ENCODE measurements at regions not wholly inside any gene's neighbourhood (a gene's known extent, or its start where the extent isn't known, plus 50 kb on each side); places are given as distances from the start of the nearest gene placed in this dataset.

GRCh38 chr20:40410028-40410427 lies 279.0 kb downstream of the MAFB start:
- Histone ChIP-seq H3K4me1 (ENCODE audit: control insufficient read depth in 1 of 2, insufficient read depth in 2 of 2, low read length in 2 of 2) (peaks cover 0 to 12% of the 10 kb centered on the region in 2 donors), H3K9ac (ENCODE audit: low read depth in 1 of 2, low read length in 2 of 2) (no peak overlapping the region), H3K36me3 (ENCODE audit: control insufficient read depth in 1 of 2, insufficient read depth in 2 of 2, low read length in 2 of 2) (no peaks in the 10 kb centered on the region), H3K4me3 (ENCODE audit: low read depth in 1 of 2, low read length in 2 of 2) (no peak overlapping the region), H3K9me3 (ENCODE audit: control insufficient read depth in 1 of 2, low read length in 2 of 2) (no peaks in the 10 kb centered on the region), H3K27me3 (ENCODE audit: control insufficient read depth in 1 of 2, insufficient read depth in 2 of 2, low read length in 2 of 2) (no peaks in the 10 kb centered on the region), H3K27ac (ENCODE audit: low read depth, low read length) (no peak overlapping the region)

- Histone ChIP-seq H3K27ac (ENCODE audit: low read depth, low read length) (no peak overlapping the region), H3K4me1 (ENCODE audit: control insufficient read depth in 1 of 2, insufficient read depth in 2 of 2, low read length in 2 of 2) (peaks cover 2 to 20% of the 10 kb centered on the region in 2 donors), H3K9me3 (ENCODE audit: control insufficient read depth in 1 of 2, low read length in 2 of 2) (no peaks in the 10 kb centered on the region), H3K9ac (ENCODE audit: low read depth in 1 of 2, low read length in 2 of 2) (no peak overlapping the region), H3K4me3 (ENCODE audit: low read depth in 1 of 2, low read length in 2 of 2) (no peak overlapping the region), H3K27me3 (ENCODE audit: control insufficient read depth in 1 of 2, insufficient read depth in 2 of 2, low read length in 2 of 2) (no peaks in the 10 kb centered on the region), H3K36me3 (ENCODE audit: control insufficient read depth in 1 of 2, insufficient read depth in 2 of 2, low read length in 2 of 2) (no peaks in the 10 kb centered on the region)
Measured at GRCh38 chr20:40397467-40397866, 291.6 kb downstream of the MAFB start.

DNA sequence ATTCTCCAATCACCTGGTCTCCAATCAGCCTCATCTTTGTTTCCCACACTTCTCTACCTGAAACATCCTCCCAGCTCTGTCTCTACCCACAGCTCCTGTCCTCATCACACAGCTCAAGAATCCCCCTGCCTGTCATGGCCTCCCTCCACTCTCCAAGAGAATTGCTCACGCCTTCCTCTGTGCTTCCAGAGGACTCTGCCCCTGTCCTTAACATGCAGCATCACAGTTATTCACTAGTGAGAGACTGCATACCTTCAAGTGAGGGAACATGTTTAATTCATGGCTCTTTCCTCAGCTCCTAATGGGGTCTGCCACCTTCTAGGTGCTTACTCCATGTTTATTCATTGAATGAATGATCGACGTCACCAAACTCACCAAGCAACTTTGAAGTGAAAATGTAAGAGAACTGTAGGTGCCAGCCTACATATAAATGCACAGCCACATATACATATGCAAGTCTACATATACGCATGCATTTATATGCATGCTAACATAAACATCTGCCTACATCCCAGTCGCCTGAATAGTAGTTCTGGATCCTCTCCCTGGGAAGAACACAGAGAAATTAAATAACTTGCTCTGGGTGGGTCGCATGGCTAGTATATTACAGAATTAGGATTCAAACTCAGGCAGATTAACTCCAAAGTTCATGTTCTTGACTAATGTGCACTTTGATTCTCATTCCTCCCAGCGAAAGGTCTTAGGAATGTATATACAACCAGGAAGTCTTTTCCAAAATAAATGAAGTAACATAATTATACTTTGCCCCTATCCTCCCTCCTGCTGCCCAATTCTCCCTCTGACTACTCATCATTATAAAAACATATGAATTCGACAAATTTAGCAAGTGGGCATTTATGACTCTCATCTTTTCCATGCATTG lies 295.6 kb downstream of the MAFB start:
- Histone ChIP-seq H3K4me3 (ENCODE audit: low read depth in 1 of 2, low read length in 2 of 2) (no peak overlapping the region), H3K9me3 (ENCODE audit: control insufficient read depth in 1 of 2, low read length in 2 of 2) (no peaks in the 10 kb centered on the region), H3K9ac (ENCODE audit: low read depth in 1 of 2, low read length in 2 of 2) (no peak overlapping the region), H3K27ac (ENCODE audit: low read depth, low read length) (no peak overlapping the region), H3K27me3 (ENCODE audit: control insufficient read depth in 1 of 2, insufficient read depth in 2 of 2, low read length in 2 of 2) (no peaks in the 10 kb centered on the region), H3K4me1 (ENCODE audit: control insufficient read depth in 1 of 2, insufficient read depth in 2 of 2, low read length in 2 of 2) (peaks cover 2 to 20% of the 10 kb centered on the region in 2 donors), H3K36me3 (ENCODE audit: control insufficient read depth in 1 of 2, insufficient read depth in 2 of 2, low read length in 2 of 2) (no peaks in the 10 kb centered on the region)

- Histone ChIP-seq H3K9me3 (ENCODE audit: control insufficient read depth in 1 of 2, low read length in 2 of 2) (peaks cover 0 to 6% of the 10 kb centered on the region in 2 donors), H3K4me1 (ENCODE audit: control insufficient read depth in 1 of 2, insufficient read depth in 2 of 2, low read length in 2 of 2) (peaks cover 2 to 15% of the 10 kb centered on the region in 2 donors), H3K36me3 (ENCODE audit: control insufficient read depth in 1 of 2, insufficient read depth in 2 of 2, low read length in 2 of 2) (no peaks in the 10 kb centered on the region), H3K27me3 (ENCODE audit: control insufficient read depth in 1 of 2, insufficient read depth in 2 of 2, low read length in 2 of 2) (no peaks in the 10 kb centered on the region), H3K27ac (ENCODE audit: low read depth, low read length) (no peak overlapping the region), H3K4me3 (ENCODE audit: low read depth in 1 of 2, low read length in 2 of 2) (no peak overlapping the region), H3K9ac (ENCODE audit: low read depth in 1 of 2, low read length in 2 of 2) (no peak overlapping the region)
Measured at GRCh38 chr20:40390654-40391053, 298.4 kb downstream of the MAFB start.

GRCh38 chr20:40370800-40371199 lies 318.2 kb downstream of the MAFB start:
- peaks cover 0 to 8% of the 10 kb centered on the region in 2 donors for H3K9me3 ChIP-seq (ENCODE audit: control insufficient read depth in 1 of 2, low read length in 2 of 2)
- H3K27me3 ChIP-seq (ENCODE audit: control insufficient read depth in 1 of 2, insufficient read depth in 2 of 2, low read length in 2 of 2) = no peaks in the 10 kb centered on the region
- no peak overlapping the region for H3K9ac ChIP-seq (ENCODE audit: low read depth in 1 of 2, low read length in 2 of 2)
- H3K4me1 ChIP-seq (ENCODE audit: control insufficient read depth in 1 of 2, insufficient read depth in 2 of 2, low read length in 2 of 2) = no peaks in the 10 kb centered on the region
- H3K4me3 ChIP-seq (ENCODE audit: low read depth in 1 of 2, low read length in 2 of 2) = no peak overlapping the region
- no peak overlapping the region for H3K27ac ChIP-seq (ENCODE audit: low read depth, low read length)
- H3K36me3 ChIP-seq (ENCODE audit: control insufficient read depth in 1 of 2, insufficient read depth in 2 of 2, low read length in 2 of 2) = no peaks in the 10 kb centered on the region

DNA sequence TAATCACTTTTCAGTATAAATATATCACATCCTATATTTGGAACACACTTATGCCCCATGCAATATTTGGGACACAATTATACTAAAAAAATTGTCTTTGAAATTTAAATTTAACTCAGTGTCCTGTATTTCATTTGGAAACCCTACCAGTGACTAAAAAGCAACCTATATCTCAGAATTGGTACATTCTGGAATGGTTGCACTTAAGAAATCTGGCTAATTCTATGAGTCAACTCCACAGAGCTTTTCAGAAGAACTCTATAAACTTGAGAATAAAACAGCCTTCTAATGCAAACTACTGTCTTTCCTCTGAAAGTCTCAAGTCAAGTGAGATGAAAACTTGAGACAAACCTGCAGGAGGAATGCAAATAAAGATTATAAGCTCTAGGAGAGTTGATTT lies 320.2 kb downstream of the MAFB start:
- Histone ChIP-seq H3K9ac (ENCODE audit: low read depth in 1 of 2, low read length in 2 of 2) (no peak overlapping the region), H3K4me1 (ENCODE audit: control insufficient read depth in 1 of 2, insufficient read depth in 2 of 2, low read length in 2 of 2) (no peaks in the 10 kb centered on the region), H3K36me3 (ENCODE audit: control insufficient read depth in 1 of 2, insufficient read depth in 2 of 2, low read length in 2 of 2) (no peaks in the 10 kb centered on the region), H3K9me3 (ENCODE audit: control insufficient read depth in 1 of 2, low read length in 2 of 2) (no peaks in the 10 kb centered on the region), H3K4me3 (ENCODE audit: low read depth in 1 of 2, low read length in 2 of 2) (no peak overlapping the region), H3K27me3 (ENCODE audit: control insufficient read depth in 1 of 2, insufficient read depth in 2 of 2, low read length in 2 of 2) (no peaks in the 10 kb centered on the region), H3K27ac (ENCODE audit: low read depth, low read length) (no peak overlapping the region)

DNA sequence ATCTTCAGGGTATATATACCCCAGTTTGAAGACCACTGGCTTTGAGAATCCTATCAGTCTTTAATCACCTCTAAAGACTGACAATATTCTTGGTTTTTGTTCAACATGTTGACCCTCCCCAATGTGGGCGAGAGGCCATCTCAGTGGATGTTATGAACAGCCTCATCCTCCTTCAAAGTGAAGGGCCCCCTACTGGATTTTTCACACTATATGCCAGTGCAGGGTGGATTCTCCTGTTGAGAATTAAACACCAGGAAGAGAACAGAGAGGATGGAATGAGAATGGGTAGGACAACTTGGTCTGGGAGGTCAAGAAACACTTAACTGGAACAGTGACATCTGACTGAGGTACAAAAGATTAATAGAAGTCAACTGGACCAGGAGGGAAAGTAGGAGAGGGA lies 327.1 kb downstream of the MAFB start:
- Histone ChIP-seq H3K4me3 (ENCODE audit: low read depth in 1 of 2, low read length in 2 of 2) (no peak overlapping the region), H3K27ac (ENCODE audit: low read depth, low read length) (no peak overlapping the region), H3K9ac (ENCODE audit: low read depth in 1 of 2, low read length in 2 of 2) (no peak overlapping the region), H3K36me3 (ENCODE audit: control insufficient read depth in 1 of 2, insufficient read depth in 2 of 2, low read length in 2 of 2) (no peaks in the 10 kb centered on the region), H3K4me1 (ENCODE audit: control insufficient read depth in 1 of 2, insufficient read depth in 2 of 2, low read length in 2 of 2) (no peaks in the 10 kb centered on the region), H3K27me3 (ENCODE audit: control insufficient read depth in 1 of 2, insufficient read depth in 2 of 2, low read length in 2 of 2) (no peaks in the 10 kb centered on the region), H3K9me3 (ENCODE audit: control insufficient read depth in 1 of 2, low read length in 2 of 2) (no peaks in the 10 kb centered on the region)

DNA sequence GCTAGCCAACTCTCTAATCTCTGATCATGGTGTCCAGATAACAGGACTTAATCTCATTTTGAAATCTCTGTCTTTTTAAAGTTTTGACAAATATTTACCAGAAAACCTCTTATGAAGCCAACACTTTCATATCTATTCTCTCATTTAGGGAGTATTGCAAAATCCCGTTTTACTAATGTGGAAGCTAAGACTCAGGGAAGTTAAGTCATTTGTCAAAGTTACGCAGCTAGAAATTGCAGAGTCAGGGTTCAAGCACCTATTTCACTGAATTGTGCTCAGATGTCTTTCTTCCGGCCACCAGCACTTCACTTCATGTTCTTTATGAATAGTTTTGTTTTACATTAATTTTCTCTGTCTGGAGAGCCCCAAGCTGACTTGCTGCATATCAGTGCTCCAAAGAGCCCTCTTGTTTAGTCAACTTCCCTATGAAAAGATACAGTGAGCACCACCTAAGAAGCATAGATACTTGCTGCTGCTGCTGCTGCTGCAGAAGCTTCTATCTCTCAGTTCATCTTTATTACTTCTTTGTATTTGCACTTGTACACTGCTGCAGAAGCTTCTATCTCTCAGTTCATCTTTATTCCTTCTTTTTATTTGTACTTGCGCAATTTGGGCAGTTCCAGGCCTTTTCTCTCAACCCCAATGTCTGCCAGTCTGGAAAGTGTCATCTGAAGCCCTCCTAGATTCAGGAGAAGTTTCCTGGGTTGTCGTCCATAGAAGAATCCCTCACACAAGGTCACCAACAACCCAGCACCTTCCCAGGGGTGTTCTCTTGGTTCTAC lies 329.7 kb downstream of the MAFB start:
- Histone ChIP-seq H3K4me1 (ENCODE audit: control insufficient read depth in 1 of 2, insufficient read depth in 2 of 2, low read length in 2 of 2) (no peaks in the 10 kb centered on the region), H3K36me3 (ENCODE audit: control insufficient read depth in 1 of 2, insufficient read depth in 2 of 2, low read length in 2 of 2) (no peaks in the 10 kb centered on the region), H3K4me3 (ENCODE audit: low read depth in 1 of 2, low read length in 2 of 2) (no peak overlapping the region), H3K9ac (ENCODE audit: low read depth in 1 of 2, low read length in 2 of 2) (no peak overlapping the region), H3K27me3 (ENCODE audit: control insufficient read depth in 1 of 2, insufficient read depth in 2 of 2, low read length in 2 of 2) (no peaks in the 10 kb centered on the region), H3K9me3 (ENCODE audit: control insufficient read depth in 1 of 2, low read length in 2 of 2) (no peaks in the 10 kb centered on the region), H3K27ac (ENCODE audit: low read depth, low read length) (no peak overlapping the region)

- no peaks in the 10 kb centered on the region for H3K9me3 ChIP-seq (ENCODE audit: control insufficient read depth in 1 of 2, low read length in 2 of 2)
Measured at GRCh38 chr20:40354880-40355279, 334.2 kb downstream of the MAFB start.

DNA sequence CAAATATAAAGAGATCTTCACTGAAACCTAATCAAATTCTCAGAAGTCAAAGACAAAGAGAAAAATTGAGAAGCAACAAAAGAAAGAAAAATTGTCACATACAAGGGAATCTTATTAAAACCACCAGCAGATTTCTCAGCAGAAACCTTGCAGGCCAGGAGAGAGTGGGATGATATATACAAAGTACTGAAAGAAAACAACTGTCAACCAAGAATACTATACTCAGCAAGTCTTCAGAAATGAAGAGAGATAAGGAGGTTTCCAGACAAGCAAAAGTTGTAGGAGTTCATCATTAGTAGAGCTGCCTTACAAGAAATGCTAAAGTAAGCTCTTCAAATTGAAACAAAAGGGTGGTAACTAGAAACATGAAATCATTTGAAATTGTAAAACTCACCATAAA lies 345.6 kb downstream of the MAFB start:
- H3K4me1 ChIP-seq (ENCODE audit: control insufficient read depth in 1 of 2, insufficient read depth in 2 of 2, low read length in 2 of 2) = no peaks in the 10 kb centered on the region
- no peaks in the 10 kb centered on the region for H3K36me3 ChIP-seq (ENCODE audit: control insufficient read depth in 1 of 2, insufficient read depth in 2 of 2, low read length in 2 of 2)
- H3K9me3 ChIP-seq (ENCODE audit: control insufficient read depth in 1 of 2, low read length in 2 of 2) = peaks cover 6 to 14% of the 10 kb centered on the region in 2 donors
- H3K27ac ChIP-seq (ENCODE audit: low read depth, low read length) = no peak overlapping the region
- H3K9ac ChIP-seq (ENCODE audit: low read depth in 1 of 2, low read length in 2 of 2) = no peak overlapping the region
- no peaks in the 10 kb centered on the region for H3K27me3 ChIP-seq (ENCODE audit: control insufficient read depth in 1 of 2, insufficient read depth in 2 of 2, low read length in 2 of 2)
- H3K4me3 ChIP-seq (ENCODE audit: low read depth in 1 of 2, low read length in 2 of 2) = no peak overlapping the region

More at GRCh38 chr20:40354880-40355279, 334.2 kb downstream of the MAFB start:
- no peaks in the 10 kb centered on the region for H3K36me3 ChIP-seq (ENCODE audit: control insufficient read depth in 1 of 2, insufficient read depth in 2 of 2, low read length in 2 of 2)
- H3K4me3 ChIP-seq (ENCODE audit: low read depth in 1 of 2, low read length in 2 of 2) = no peak overlapping the region
- H3K27ac ChIP-seq (ENCODE audit: low read depth, low read length) = no peak overlapping the region
- no peaks in the 10 kb centered on the region for H3K27me3 ChIP-seq (ENCODE audit: control insufficient read depth in 1 of 2, insufficient read depth in 2 of 2, low read length in 2 of 2)
- H3K9ac ChIP-seq (ENCODE audit: low read depth in 1 of 2, low read length in 2 of 2) = no peak overlapping the region
- H3K4me1 ChIP-seq (ENCODE audit: control insufficient read depth in 1 of 2, insufficient read depth in 2 of 2, low read length in 2 of 2) = no peaks in the 10 kb centered on the region

Measured in duodenal mucosa (tissue), 2 donors.